Stimulated activated CD4-positive, alpha-beta T cell treated with anti-CD3 and anti-CD28 coated beads, Interleukin-2, amount 100 ng/mL, for 48 hours (primary cell): ENCODE measurements at regions not wholly inside any gene's neighbourhood (a gene's known extent, or its start where the extent isn't known, plus 50 kb on each side); places are given as distances from the start of the nearest gene placed in this dataset.
"Not testable (repeated sequence)": the region's sequence is repeated elsewhere in the genome, so short reads cannot be mapped to it uniquely, and the experiment has no call there.

Experiments used
- DNase-seq, 2 donors: peaks; one replicate each; pipeline ENCODE4 v3.0.0-alpha.2; 2020

- no peak for DNase-seq
Observed at GRCh38 chr18:1425679-1426078, 521.0 kb downstream of the ADCYAP1 start.

- no peak for DNase-seq
Observed at GRCh38 chr18:1435487-1435886, 530.8 kb downstream of the ADCYAP1 start.

GRCh38 chr18:1436199-1436598, 531.5 kb downstream of the ADCYAP1 start:
- no peak for DNase-seq

- no peak for DNase-seq
Observed at GRCh38 chr18:1438458-1438910, 533.8 kb downstream of the ADCYAP1 start.

- no peak for DNase-seq
Observed at GRCh38 chr18:1438967-1439366, 534.3 kb downstream of the ADCYAP1 start.

GRCh38 chr18:1444062-1444461, 539.4 kb downstream of the ADCYAP1 start:
- DNase-seq: not testable (repeated sequence)

GRCh38 chr18:1446765-1447164, 542.1 kb downstream of the ADCYAP1 start:
- no peak for DNase-seq

GRCh38 chr18:1452821-1453220, 548.1 kb downstream of the ADCYAP1 start:
- no peak for DNase-seq

- DNase-seq: no peak
Observed at GRCh38 chr18:1455605-1456004, 550.9 kb downstream of the ADCYAP1 start.

- no peak for DNase-seq
Observed at GRCh38 chr18:1458547-1458946, 553.9 kb downstream of the ADCYAP1 start.

- DNase-seq: no peak
Observed at GRCh38 chr18:1463981-1464380, 559.3 kb downstream of the ADCYAP1 start.

- no peak for DNase-seq
Observed at GRCh38 chr18:1464444-1465217, 560.0 kb downstream of the ADCYAP1 start.

GRCh38 chr18:1466035-1466434, 561.4 kb downstream of the ADCYAP1 start:
- no peak for DNase-seq

- no peak for DNase-seq
Observed at GRCh38 chr18:1467461-1467964, 562.8 kb downstream of the ADCYAP1 start.

- no peak for DNase-seq
Observed at GRCh38 chr18:1468550-1468949, 563.9 kb downstream of the ADCYAP1 start.

- DNase-seq: no peak
Observed at GRCh38 chr18:1475867-1476266, 571.2 kb downstream of the ADCYAP1 start.

GRCh38 chr18:1480309-1480708, 575.6 kb downstream of the ADCYAP1 start:
- DNase-seq: no peak

- no peak for DNase-seq
Observed at GRCh38 chr18:1481577-1481976, 576.9 kb downstream of the ADCYAP1 start.

GRCh38 chr18:1483385-1483784, 578.7 kb downstream of the ADCYAP1 start:
- DNase-seq: no peak

GRCh38 chr18:1487457-1487856, 582.8 kb downstream of the ADCYAP1 start:
- no peak for DNase-seq

- no peak for DNase-seq
Observed at GRCh38 chr18:1488394-1488793, 583.7 kb downstream of the ADCYAP1 start.

GRCh38 chr18:1488957-1489356, 584.3 kb downstream of the ADCYAP1 start:
- DNase-seq: no peak

- no peak for DNase-seq
Observed at GRCh38 chr18:1495387-1495786, 590.7 kb downstream of the ADCYAP1 start.

GRCh38 chr18:1496096-1496495, 591.4 kb downstream of the ADCYAP1 start:
- DNase-seq: no peak

- DNase-seq: no peak
Observed at GRCh38 chr18:1498216-1498615, 593.5 kb downstream of the ADCYAP1 start.
